HCT116 (cell line): ENCODE measurements at regions not wholly inside any gene's neighbourhood (a gene's known extent, or its start where the extent isn't known, plus 50 kb on each side); places are given as distances from the start of the nearest gene placed in this dataset.
"Not testable (repeated sequence)": the region's sequence is repeated elsewhere in the genome, so short reads cannot be mapped to it uniquely, and the experiment has no call there.

Source experiments
- CEBPB ChIP-seq: IDR thresholded peaks from 2 replicates; pipeline ENCODE4 v1.6.1; 2012; ENCODE audit warnings: low read depth
- EZH2 ChIP-seq: fragments of 200-600 bp; sonication (generic); IDR thresholded peaks from 2 replicates; pipeline ENCODE4 v1.6.1; 2017; ENCODE audit warnings: antibody characterized with exemption, mixed run types
- FOSL1 ChIP-seq: IDR thresholded peaks from 2 replicates; pipeline ENCODE4 v1.6.1; 2012; ENCODE audit warnings: low read depth
- POLR2A ChIP-seq: IDR thresholded peaks from 2 replicates; pipeline ENCODE4 v1.7.0; 2011; ENCODE audit warnings: borderline replicate concordance; ENCODE audit not compliant: insufficient read depth, insufficient read length; ENCODE audit errors: extremely low read depth
- POLR2AphosphoS5 ChIP-seq: IDR thresholded peaks from 2 replicates; pipeline ENCODE4 v1.6.1; 2011; ENCODE audit warnings: mild to moderate bottlenecking, low read depth, low read length, moderate library complexity
- SP1 ChIP-seq: IDR thresholded peaks from 2 replicates; pipeline ENCODE4 v1.6.1; 2012; ENCODE audit warnings: low read depth
- TCF7L2 ChIP-seq: IDR thresholded peaks from 2 replicates; pipeline ENCODE4 v1.7.0; 2011; ENCODE audit warnings: borderline replicate concordance, inconsistent platforms; ENCODE audit not compliant: insufficient read depth, insufficient read length; ENCODE audit errors: extremely low read depth
- YY1 ChIP-seq: IDR thresholded peaks from 2 replicates; pipeline ENCODE4 v1.6.1; 2011; ENCODE audit warnings: low read length, low read depth, moderate library complexity, mild to moderate bottlenecking; ENCODE audit not compliant: insufficient replicate concordance; ENCODE audit errors: extremely low read depth
- ZNF274 ChIP-seq: fragments of 200-500 bp; sonication (Bioruptor generic); IDR thresholded peaks from 2 replicates; pipeline ENCODE4 v1.6.1; 2014; ENCODE audit warnings: mild to moderate bottlenecking, low read depth, low read length, inconsistent platforms
- TF ChIP-seq, protein P1 (sequence below), 3 experiments: fragments of 200-600 bp in 1 of 3; sonication (generic) in 1 of 3; IDR thresholded peaks in 2 of 3; conservative IDR thresholded peaks in 1 of 3; 2 replicates each; pipeline ENCODE4 v1.5.1; 2012 to 2017; ENCODE audit warnings: low read depth in 2 of 3, low read length in 2 of 3, antibody characterized with exemption in 1 of 3, borderline replicate concordance in 1 of 3, control low read depth in 1 of 3, mild to moderate bottlenecking in 1 of 3, mixed read lengths in 1 of 3, mixed run types in 1 of 3, moderate library complexity in 1 of 3; ENCODE audit not compliant: insufficient read depth in 1 of 3
- TF ChIP-seq, protein P2 (sequence below): IDR thresholded peaks from 2 replicates; pipeline ENCODE4 v1.6.1; 2012

DNA sequence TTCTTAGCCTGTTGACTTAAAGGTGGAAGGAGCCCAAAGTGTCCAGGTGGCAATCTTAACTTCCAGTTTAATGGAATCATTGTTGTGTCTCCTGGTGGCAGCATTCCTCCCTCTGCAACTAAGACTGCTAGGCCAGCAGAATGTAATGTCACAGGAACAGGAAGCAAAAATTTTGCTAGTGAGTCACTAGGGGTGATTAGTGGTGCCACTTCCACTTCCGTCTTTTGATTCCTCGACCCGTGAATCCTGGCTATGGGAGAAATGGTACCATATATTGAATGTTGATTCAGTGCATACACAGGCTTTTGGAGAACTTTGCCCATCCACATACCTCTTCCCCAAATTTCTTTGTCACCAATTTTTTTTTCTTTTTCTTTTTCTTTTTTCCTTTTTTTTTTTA, 661.4 kb downstream of the TAF11L14 start:
- TF ChIP-seq, protein P1, sequence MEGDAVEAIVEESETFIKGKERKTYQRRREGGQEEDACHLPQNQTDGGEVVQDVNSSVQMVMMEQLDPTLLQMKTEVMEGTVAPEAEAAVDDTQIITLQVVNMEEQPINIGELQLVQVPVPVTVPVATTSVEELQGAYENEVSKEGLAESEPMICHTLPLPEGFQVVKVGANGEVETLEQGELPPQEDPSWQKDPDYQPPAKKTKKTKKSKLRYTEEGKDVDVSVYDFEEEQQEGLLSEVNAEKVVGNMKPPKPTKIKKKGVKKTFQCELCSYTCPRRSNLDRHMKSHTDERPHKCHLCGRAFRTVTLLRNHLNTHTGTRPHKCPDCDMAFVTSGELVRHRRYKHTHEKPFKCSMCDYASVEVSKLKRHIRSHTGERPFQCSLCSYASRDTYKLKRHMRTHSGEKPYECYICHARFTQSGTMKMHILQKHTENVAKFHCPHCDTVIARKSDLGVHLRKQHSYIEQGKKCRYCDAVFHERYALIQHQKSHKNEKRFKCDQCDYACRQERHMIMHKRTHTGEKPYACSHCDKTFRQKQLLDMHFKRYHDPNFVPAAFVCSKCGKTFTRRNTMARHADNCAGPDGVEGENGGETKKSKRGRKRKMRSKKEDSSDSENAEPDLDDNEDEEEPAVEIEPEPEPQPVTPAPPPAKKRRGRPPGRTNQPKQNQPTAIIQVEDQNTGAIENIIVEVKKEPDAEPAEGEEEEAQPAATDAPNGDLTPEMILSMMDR (IDR thresholded peaks at IDR 0.05 in 2 of 3, conservative IDR thresholded peaks at IDR 0.05 in 1 of 3; ENCODE audit: borderline replicate concordance in 1 of 3, insufficient read depth in 1 of 3, low read depth in 2 of 3, low read length in 2 of 3), result not testable (repeated sequence)
- TF ChIP-seq EZH2, POLR2AphosphoS5, ZNF274, YY1, TCF7L2, CEBPB, POLR2A, FOSL1, SP1: not testable (repeated sequence)
- TF ChIP-seq, protein P2, sequence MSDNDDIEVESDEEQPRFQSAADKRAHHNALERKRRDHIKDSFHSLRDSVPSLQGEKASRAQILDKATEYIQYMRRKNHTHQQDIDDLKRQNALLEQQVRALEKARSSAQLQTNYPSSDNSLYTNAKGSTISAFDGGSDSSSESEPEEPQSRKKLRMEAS, result not testable (repeated sequence)
